Astrocyte of the spinal cord (primary cell): ENCODE measurements at regions not wholly inside any gene's neighbourhood (a gene's known extent, or its start where the extent isn't known, plus 50 kb on each side); places are given as distances from the start of the nearest gene placed in this dataset.
"Not testable (repeated sequence)": the region's sequence is repeated elsewhere in the genome, so short reads cannot be mapped to it uniquely, and the experiment has no call there.

Experiments
- DNase-seq: peaks from one replicate; pipeline ENCODE4 v3.0.0; 2011; ENCODE audit warnings: low read depth, low spot score
- H3K4me3 ChIP-seq: 2 replicates; pipeline ENCODE4 v1.5.1; 2011; ENCODE audit warnings: low read depth, mild to moderate bottlenecking, low read length, moderate library complexity
- in situ Hi-C: cut with HindIII; loops from 2 replicates; pipeline ENCODE4 v1.10.0; 2017; ENCODE audit warnings: low sequenced_read_pairs
- TF ChIP-seq, protein P1 (sequence below): IDR thresholded peaks from 2 replicates; pipeline ENCODE4 v1.5.1; 2012; ENCODE audit warnings: low read depth, mild to moderate bottlenecking, low read length, inconsistent platforms

DNA sequence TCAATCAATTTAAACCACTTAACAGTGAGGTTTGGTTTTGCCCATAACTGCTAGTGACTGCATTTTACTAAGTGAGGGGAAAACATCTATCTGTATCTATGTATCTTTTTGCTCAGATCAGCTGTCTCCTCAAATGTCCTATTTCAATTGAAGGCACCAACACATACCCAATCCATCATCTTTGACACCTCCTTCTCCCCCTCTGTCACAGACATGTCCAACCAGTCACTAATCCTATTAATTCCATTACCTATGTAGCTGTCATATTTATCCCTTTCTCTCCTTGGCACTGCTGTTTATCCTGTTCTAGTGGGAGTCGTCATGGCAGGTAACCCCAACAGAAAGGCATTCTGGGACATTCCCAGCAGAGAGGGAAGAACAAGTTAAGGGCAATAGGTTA, 975.2 kb upstream of the AUTS2 start:
- in situ Hi-C loops, result no loop called here
- H3K4me3 ChIP-seq, result no peak overlapping the region
- TF ChIP-seq, protein P1, sequence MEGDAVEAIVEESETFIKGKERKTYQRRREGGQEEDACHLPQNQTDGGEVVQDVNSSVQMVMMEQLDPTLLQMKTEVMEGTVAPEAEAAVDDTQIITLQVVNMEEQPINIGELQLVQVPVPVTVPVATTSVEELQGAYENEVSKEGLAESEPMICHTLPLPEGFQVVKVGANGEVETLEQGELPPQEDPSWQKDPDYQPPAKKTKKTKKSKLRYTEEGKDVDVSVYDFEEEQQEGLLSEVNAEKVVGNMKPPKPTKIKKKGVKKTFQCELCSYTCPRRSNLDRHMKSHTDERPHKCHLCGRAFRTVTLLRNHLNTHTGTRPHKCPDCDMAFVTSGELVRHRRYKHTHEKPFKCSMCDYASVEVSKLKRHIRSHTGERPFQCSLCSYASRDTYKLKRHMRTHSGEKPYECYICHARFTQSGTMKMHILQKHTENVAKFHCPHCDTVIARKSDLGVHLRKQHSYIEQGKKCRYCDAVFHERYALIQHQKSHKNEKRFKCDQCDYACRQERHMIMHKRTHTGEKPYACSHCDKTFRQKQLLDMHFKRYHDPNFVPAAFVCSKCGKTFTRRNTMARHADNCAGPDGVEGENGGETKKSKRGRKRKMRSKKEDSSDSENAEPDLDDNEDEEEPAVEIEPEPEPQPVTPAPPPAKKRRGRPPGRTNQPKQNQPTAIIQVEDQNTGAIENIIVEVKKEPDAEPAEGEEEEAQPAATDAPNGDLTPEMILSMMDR, result no peak
- DNase-seq, result no peak

DNA sequence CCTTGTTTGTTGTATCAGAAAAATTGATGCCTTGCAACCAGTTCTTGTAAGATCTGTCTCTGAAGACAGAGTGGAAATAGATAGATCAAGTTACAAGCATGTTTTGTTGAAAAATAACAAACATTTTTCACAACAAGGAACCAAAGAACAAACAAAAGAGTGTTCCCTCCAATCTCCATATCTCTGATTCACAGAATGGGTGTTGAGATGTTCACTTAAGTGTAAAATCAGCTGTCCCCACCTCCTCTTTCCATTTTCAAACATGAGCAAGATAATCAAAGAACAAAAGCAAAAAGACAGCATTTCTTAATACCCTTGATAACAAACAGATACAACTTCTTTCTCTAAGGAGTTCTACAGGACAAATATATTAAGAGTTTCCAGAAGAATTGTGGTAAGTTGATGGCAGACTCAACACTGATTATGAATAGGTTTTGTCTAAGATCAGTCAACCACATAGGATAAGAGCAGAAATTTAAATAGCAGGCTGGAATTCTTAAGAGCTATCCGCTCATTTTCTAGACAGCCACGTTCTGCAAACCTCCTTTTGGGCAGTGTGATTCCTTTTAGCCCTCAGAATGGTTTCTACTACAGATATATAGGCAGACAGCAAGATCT, 970.9 kb upstream of the AUTS2 start:
- DNase-seq, result no peak
- TF ChIP-seq, protein P1, result no peak
- in situ Hi-C loops, result no loop called here
- no peak overlapping the region for H3K4me3 ChIP-seq

- H3K4me3 ChIP-seq, in situ Hi-C loops, DNase-seq: not testable (repeated sequence)
Observed at GRCh38 chr7:68630914-68631313, 967.4 kb upstream of the AUTS2 start.

GRCh38 chr7:68640103-68640502, 958.2 kb upstream of the AUTS2 start:
- no peak overlapping the region for H3K4me3 ChIP-seq
- TF ChIP-seq, protein P1, result no peak
- DNase-seq, result no peak
- in situ Hi-C loops, result no loop called here

DNA sequence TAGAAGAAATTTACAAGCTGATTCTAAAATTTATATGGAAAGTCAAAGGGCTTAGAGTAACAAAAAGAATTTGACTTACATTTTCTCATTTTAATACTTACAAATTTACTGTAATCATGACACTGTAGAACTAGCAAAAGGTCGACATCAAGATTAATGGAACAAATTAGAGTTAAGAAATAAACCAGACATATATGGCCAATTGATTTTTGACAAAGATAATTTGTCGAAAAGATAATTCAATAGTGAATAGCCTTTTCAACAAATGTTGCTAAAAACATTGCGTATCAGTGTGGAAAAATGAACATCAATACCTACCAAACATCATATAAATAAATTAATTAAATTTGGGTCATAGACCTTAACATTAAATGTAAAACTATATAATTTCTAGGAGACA, 955.5 kb upstream of the AUTS2 start:
- DNase-seq, result no peak
- in situ Hi-C loops, result no loop called here
- no peak overlapping the region for H3K4me3 ChIP-seq
- TF ChIP-seq, protein P1, result no peak

DNA sequence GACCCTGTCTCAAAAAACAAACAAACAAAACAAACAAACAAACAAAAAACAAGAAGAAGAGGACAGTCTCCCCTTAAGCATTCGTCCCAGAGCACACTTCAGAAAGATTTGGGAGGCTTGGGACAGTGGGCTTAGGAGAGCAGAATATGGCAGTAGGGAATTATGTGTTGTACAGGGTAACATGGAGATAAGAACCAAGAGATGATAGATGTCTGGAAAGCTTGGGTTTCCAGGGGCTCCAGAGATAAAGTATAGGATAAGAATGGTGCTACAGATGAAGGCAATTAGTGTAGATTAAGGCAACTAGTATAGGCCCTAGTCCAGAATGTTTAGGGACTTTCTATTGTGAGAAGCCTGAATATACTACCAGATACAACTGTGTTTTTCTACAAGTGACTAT, 934.9 kb upstream of the AUTS2 start:
- H3K4me3 ChIP-seq, result no peak overlapping the region
- TF ChIP-seq, protein P1, result no peak
- in situ Hi-C loops, result no loop called here
- DNase-seq, result no peak

GRCh38 chr7:68671046-68671445, 927.2 kb upstream of the AUTS2 start:
- H3K4me3 ChIP-seq, result no peak overlapping the region
- DNase-seq, result no peak
- TF ChIP-seq, protein P1, result no peak
- in situ Hi-C loops, result no loop called here
